GM23338 (cell line): ENCODE measurements at regions not wholly inside any gene's neighbourhood (a gene's known extent, or its start where the extent isn't known, plus 50 kb on each side); places are given as distances from the start of the nearest gene placed in this dataset.

Experiments used
- CREB1 ChIP-seq: fragments of 250-450 bp; sonication (Bioruptor Pico); IDR thresholded peaks from 2 replicates; pipeline ENCODE4 v1.5.0; 2020; ENCODE audit warnings: low read depth, mild to moderate bottlenecking, moderate library complexity
- CTCF ChIP-seq, 2 experiments: fragments of 200-600 bp in 1 of 2; sonication (generic) in 1 of 2; conservative IDR thresholded peaks; 2 replicates each; pipeline versions ENCODE4 v1.5.1 to v1.6.1; 2016 to 2017; ENCODE audit warnings: antibody characterized with exemption in 2 of 2, low read depth in 2 of 2, mild to moderate bottlenecking in 2 of 2, moderate library complexity in 1 of 2
- ETS1 ChIP-seq: IDR thresholded peaks from 2 replicates; pipeline ENCODE4 v1.6.1; 2016; ENCODE audit warnings: antibody characterized with exemption
- EZH2 ChIP-seq: fragments of 200-600 bp; sonication (generic); IDR thresholded peaks from one replicate; pipeline ENCODE4 v1.8.0; 2017; ENCODE audit warnings: antibody characterized with exemption, mild to moderate bottlenecking, low read depth; ENCODE audit not compliant: unreplicated experiment
- EZH2phosphoT487 ChIP-seq: fragments of 200-600 bp; sonication (generic); IDR thresholded peaks from one replicate; pipeline ENCODE4 v1.8.1; 2018; ENCODE audit warnings: antibody characterized with exemption; ENCODE audit not compliant: unreplicated experiment
- JUNB ChIP-seq: IDR thresholded peaks from one replicate; pipeline ENCODE4 v1.6.1; 2016; ENCODE audit warnings: antibody characterized with exemption; ENCODE audit not compliant: unreplicated experiment
- POLR2AphosphoS5 ChIP-seq: IDR thresholded peaks from 2 replicates; pipeline ENCODE4 v1.6.1; 2016; ENCODE audit warnings: antibody characterized with exemption, low read depth
- STAT1 ChIP-seq: IDR thresholded peaks from one replicate; pipeline ENCODE4 v1.6.1; 2016; ENCODE audit warnings: antibody characterized with exemption; ENCODE audit not compliant: unreplicated experiment
- ZNF114 ChIP-seq: fragments of 250-450 bp; sonication (Bioruptor Pico); IDR thresholded peaks from 2 replicates; pipeline ENCODE4 v1.5.0; 2020; ENCODE audit warnings: mild to moderate bottlenecking, moderate library complexity
- ZNF331 ChIP-seq: fragments of 250-450 bp; sonication (Bioruptor Pico); IDR thresholded peaks from 2 replicates; pipeline ENCODE4 v1.5.0; 2020; ENCODE audit warnings: low read depth, mild to moderate bottlenecking, moderate library complexity
- TF ChIP-seq, protein P1 (sequence below): IDR thresholded peaks from one replicate; pipeline ENCODE4 v1.6.1; 2018; ENCODE audit warnings: antibody characterized with exemption; ENCODE audit not compliant: unreplicated experiment

DNA sequence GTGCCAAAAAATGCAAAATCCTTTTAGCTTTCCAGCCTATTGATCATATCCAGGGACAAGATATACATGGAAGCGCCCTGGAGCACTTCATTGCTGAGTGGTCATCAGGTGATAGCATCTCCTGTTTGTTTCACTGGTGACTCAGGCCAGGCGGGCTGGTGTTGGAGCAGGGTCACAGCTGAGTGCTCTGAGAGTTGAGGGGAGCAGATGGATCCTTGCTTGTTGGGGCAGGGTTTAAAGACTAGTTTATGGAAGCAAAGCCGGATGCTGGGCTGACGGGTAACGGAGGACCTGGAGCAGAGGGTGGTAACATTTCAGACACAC is 405.0 kb upstream of the TPM1 start:
- no peak for TF ChIP-seq CTCF (conservative IDR thresholded peaks at IDR 0.05; ENCODE audit: low read depth in 2 of 2)
- no peak for TF ChIP-seq EZH2
- TF ChIP-seq, protein P1, sequence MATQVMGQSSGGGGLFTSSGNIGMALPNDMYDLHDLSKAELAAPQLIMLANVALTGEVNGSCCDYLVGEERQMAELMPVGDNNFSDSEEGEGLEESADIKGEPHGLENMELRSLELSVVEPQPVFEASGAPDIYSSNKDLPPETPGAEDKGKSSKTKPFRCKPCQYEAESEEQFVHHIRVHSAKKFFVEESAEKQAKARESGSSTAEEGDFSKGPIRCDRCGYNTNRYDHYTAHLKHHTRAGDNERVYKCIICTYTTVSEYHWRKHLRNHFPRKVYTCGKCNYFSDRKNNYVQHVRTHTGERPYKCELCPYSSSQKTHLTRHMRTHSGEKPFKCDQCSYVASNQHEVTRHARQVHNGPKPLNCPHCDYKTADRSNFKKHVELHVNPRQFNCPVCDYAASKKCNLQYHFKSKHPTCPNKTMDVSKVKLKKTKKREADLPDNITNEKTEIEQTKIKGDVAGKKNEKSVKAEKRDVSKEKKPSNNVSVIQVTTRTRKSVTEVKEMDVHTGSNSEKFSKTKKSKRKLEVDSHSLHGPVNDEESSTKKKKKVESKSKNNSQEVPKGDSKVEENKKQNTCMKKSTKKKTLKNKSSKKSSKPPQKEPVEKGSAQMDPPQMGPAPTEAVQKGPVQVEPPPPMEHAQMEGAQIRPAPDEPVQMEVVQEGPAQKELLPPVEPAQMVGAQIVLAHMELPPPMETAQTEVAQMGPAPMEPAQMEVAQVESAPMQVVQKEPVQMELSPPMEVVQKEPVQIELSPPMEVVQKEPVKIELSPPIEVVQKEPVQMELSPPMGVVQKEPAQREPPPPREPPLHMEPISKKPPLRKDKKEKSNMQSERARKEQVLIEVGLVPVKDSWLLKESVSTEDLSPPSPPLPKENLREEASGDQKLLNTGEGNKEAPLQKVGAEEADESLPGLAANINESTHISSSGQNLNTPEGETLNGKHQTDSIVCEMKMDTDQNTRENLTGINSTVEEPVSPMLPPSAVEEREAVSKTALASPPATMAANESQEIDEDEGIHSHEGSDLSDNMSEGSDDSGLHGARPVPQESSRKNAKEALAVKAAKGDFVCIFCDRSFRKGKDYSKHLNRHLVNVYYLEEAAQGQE = no peak
- no peak for TF ChIP-seq POLR2AphosphoS5
- no peak for TF ChIP-seq EZH2phosphoT487
- no peak for TF ChIP-seq ZNF331 (CRISPR knock-in tag)
- no peak for TF ChIP-seq JUNB
- no peak for TF ChIP-seq ZNF114 (CRISPR knock-in tag)
- TF ChIP-seq STAT1 = no peak
- no peak for TF ChIP-seq ETS1
- TF ChIP-seq CREB1 (CRISPR knock-in tag) = no peak
